ENCODE measurements at regions not wholly inside any gene's neighbourhood (a gene's known extent, or its start where the extent isn't known, plus 50 kb on each side); places are given as distances from the start of the nearest gene placed in this dataset.

DNA sequence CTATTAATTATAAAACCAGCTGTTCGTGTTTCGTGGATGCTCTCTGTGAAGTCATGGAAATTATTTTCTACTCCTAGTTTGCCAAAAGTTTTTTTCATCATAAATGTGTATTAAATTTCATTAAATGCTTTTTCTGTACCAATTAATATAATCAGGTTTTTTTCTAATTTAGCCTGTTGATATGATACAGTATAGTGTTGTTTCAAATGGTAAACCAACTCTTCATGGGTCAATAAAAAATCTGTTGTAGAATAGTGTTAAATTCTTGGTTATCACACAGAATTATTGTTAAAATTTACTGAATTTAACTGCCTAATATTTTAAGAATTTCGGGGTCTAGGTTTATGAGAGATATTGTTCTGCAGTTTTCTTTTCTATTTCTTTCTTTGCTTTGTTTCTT, 505.9 kb upstream of the MANEA start:
- no peak for DNase-seq

DNA sequence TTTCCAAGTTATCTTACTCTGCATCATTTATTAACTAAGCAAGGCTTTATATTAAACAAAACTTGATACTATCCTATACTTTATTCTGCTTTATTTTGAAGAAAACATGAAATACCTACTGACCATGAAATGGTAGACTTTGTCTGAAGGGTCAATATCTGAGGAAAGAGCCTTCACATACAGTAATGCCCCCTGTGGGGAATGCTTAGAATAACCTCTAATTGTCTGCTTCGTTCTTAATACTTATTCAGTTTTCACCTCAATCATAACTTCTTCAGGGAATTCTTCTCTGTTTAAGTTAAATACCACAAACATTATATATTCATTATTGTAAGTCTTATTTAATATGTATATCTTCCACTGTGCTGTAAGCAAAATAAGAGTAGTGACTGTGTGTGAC, 498.9 kb upstream of the MANEA start:
- no peak for DNase-seq

DNA sequence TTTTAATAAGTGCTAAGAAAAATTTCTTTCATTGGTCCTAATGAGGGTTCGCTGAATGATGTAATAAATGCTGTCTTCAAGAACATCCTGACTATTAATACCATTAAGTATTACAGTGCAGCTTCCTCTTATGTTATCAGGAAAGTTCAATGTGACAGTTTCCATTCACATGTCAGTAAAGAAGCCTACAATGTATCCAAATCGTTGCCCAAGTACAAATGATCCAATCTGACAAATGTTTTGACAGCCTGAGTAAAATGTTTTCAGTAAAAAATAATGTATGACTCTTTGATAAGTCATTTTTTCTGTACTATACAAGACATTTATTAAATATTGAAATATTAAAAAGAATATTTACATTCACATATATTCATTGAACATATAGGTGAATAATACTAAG, 496.1 kb upstream of the MANEA start:
- no peak for DNase-seq

DNA sequence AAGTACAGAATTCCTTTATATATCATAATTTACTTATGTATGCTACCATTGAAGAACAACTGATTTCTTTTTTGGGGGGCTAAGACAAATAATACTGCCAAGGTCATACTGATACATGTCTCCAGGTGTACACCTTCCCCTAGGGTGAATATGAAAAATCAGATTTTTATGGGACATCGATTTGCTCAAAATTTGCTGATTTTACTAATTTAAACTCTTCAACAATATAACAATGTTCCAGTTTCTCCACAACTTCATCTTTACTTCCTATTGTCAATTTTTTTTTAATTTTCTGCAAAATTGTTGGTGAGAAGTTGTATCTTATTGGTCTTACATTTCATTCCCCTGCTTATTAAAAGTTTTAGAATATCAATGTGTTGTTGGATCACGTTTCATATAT, 495.4 kb upstream of the MANEA start:
- DNase-seq = no peak

DNA sequence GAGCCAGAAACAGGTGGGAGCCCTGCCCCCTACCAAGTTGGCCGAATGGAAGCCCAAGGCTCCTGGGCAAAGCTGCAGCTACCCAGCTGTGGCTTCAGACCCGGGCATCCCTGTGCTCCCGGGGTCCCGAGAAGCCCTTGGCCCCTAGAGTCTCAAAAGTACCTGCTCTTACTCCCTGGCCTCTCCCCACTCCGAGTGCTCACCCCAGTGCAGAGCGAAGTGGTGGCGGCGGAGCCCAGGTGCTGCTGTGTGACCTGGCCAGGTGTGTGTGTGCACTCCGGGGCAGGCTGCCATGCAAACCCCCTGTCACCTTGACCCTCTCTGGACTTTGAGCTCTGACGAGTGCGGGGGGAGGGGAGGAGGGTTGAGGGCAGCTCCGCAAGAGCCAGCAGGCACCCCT, 493.8 kb upstream of the MANEA start:
- no peak for DNase-seq

DNA sequence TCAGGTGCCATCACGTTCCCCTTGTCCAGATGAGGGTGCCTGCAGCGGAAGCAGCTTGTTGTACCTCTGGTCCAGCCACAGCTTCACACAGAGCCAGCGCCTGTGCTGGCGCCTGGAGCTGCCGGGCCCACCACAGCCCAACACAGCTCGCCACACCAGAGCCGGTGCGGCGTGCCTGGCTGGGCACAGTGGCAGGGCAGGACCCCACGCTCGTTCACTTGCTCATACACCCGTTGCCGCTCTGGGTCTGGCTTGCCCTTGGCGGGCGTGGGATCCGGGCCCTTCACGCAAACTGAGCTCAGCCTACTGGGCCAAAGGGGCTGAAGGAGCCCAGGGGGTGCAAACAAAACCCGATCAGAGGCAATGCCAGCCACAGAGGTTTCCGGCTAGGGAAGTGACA, 492.5 kb upstream of the MANEA start:
- DNase-seq = no peak

DNA sequence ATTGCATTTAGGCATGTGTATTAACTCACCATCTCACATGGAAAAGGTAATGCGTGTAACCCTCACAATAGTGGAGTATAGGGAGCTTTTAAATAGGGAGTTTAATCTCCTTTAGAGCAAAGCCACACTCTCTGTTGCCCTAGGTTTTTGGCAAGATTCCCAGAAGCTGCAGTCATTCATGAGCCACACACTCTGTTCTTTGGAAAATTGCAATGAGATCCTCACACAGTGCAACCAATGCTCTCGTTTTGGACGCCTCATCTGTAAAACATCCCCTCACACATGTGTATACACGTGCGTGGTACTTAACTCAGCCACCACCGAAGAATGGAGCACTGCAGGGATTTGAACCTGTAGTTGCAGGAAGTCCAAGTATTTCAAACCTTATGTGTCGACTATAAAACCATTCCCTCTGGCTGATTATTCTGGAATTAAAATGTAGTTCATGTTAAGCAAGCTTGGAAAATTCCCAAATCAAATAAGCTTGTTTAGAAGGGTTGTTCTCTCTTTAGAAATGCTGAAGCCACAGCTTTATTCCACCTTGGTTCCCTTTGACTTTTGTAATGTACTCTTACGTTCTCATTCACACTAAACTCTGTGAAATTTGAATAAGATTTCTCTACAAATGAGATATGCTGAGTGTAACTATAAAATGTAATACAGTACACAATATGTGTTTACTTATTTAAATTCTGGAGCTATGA, 489.8 kb upstream of the MANEA start:
- DNase-seq = no peak

DNA sequence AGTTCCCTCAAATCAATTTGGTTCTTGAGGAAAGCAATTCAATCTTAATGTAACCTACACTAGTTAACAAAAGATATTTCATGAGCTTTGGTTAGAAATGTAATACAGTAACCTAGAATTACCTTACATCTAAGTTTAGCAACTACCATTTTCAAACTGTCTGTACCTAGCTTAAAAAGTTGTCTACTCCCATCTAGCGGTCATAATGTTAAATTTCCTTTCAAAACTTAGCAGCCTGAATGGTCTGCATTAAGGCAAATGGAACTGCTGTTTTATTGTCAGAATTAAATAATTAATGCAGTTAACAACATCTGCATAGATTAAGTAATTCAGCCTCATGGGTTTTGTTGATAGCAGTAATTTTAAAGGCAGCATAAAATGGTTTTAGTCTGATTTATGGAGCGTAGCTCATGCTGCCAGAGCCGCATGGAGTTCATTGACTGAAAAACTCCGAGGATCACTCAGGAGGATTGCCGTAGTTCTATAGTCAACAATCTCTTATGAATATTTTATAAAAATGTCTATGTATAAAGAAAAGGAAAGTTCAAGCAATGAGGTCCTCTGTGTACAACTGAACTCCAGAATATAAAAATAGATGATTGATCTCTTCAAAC, 485.4 kb upstream of the MANEA start:
- DNase-seq = no peak

DNA sequence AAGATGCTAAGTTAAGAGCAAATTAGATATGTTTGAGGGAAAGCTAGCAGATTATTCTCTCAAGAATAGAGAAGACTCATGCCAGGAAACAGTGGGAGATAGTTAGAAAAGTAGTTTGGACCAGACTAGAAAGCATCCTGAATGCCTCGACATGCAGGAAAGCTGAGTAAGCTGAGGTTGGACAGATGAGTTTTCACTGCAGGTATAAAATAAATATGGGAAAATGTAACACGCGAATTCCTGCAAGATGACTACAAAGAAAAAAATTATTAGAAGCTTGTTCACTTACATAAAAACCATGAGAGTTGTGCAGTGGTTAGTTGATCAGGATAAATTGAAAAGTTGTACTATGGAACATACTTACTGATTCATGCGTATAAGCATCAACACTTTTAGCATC, 484.2 kb upstream of the MANEA start:
- DNase-seq = no peak

DNA sequence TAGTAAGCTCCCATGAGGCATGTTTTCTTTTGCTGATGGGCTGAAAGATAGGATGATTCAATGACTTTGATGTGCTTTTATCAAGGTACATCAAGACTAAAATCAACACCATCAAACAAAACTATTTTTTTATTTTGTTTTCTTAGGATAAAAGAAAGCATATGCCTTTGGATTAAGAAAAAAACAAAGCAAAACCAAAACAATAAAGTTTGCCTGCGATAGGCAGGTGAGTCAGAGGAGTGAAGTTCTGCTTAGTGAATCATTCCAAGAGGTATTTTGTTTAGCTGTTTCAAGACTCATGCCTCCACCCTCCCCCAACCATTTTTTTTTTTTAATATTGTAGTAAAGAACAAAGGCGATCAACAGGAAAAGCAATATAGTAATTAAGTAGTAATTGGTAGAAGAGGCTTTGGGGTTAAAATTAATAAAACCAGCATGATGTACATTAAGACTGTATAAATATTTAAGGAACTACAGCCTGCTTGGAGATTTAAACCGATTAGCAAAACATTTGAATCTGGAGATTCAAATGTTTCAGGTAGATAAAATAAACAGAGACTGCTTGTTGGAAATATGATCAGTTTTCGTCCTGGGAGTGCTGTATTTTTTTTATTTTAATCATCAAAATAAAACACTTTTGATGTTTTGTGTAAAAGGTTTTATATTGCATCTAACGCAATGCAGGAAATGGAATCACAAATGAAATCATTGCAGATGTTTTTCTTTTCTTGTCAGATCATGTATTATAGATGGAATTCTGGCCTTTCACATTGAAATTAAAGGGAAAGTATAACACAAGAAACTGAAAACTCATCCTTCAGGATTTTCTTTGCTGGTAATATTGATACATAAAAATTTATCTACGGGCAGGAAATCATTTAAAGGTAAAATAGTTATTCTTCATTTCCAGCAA, 482.3 kb upstream of the MANEA start:
- DNase-seq = no peak

DNA sequence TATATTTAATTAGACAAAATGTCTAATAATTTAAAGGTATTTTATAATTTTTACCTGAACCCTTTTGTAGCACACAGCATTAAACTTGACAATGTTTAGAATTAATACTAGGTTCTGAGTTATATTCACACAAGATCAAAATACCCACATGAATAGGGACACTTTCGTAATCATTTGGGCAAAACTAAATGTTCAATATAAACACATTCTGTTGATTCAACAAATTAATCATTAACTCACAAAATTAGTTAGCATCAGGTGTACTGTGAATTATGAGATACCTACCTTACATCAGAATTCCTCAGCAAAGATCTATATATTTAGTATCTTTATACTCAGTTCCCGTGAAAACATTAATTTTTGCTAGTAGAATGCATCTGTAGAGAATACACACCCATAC, 481.5 kb upstream of the MANEA start:
- DNase-seq = no peak

DNA sequence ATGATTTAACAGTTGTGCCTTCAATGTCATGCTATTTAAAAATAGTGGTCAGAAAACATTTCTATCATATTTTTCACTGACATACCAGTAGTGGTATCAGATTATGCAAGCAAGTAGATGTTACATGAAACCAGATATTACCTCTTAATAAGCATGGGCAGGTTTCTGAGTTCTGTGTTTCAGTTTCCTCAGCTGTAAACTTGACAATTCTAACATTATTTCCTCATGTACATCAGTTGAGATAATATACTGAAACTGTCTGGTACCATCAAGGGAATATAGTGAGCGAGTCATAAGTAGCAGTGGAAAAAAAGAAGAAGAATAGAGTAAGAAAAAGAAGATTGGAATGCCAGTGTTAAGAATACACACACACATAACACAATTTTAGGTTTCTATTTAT, 477.9 kb upstream of the MANEA start:
- DNase-seq = no peak

DNA sequence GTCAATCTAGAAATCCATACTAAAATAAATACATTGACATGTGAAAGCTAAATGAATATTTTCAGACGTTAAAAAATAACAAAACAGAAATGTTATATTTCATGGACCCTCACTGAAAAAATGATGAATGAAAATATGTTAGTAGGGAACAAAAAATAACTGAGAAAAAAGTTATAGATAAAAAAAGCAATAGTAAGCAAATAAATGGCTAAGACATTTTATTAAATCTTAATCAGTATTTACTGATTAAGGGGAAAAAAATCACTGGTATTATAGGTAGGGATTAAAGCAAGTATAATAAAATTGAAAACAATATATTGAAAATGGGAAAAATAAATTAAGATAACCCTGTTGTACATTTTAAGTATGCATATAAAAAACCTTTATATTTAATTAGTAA, 468.1 kb upstream of the MANEA start:
- DNase-seq = no peak

DNA sequence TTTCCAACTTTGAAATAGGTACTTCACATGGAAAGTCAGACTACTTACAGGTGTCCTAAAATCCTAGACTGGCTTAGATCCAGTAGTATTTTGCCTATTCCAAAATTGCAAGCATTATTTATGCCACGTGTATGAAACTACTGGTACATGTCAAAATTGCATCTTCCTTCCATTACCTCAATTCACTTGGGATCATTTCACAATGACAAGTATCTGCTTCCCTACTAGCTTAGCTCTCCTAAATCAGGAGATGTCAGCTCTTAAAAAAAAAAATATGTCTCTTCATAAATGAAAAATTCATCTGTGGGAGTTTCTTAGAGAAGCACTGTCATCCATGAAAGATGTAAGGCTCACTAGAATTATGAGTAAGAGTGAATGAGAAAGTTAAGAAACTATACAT, 466.6 kb upstream of the MANEA start:
- DNase-seq = no peak

DNA sequence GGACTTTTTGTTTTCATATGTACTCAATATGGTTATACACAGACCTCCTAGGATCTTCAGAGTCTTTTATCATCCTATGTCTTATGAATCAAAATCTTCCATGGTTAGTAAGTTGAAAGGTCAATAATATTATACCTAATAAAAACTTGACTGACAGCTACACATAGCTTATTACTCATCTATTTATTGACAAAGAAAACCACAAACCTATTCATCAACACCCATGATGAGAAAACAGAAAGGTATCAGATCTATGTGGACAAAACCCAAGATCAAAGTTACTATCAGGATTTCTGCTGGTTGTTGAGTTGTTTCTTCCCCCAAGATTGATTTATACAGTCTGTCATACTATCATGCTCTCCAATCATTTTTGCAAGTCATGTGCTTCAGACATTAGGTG, 460.1 kb upstream of the MANEA start:
- DNase-seq = no peak

DNA sequence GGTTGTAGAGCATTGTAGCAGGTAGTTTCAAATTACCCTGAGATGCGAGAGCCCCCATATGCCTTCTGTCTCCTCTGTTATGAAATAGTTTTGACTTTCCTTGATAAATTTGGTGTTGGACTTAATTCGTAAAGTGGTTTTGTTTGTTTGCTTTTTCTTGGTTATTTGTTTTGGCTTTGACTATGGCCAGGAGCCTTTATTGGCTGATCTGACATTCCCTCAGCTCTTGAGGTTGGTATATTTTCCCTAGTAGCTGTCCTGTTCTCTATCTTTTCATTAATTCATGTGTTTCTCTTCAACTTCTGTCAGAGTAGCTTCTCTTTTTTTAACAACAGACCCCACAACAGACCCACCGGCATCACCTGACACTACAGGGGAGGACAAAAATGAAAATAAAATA, 457.4 kb upstream of the MANEA start:
- DNase-seq = no peak

DNA sequence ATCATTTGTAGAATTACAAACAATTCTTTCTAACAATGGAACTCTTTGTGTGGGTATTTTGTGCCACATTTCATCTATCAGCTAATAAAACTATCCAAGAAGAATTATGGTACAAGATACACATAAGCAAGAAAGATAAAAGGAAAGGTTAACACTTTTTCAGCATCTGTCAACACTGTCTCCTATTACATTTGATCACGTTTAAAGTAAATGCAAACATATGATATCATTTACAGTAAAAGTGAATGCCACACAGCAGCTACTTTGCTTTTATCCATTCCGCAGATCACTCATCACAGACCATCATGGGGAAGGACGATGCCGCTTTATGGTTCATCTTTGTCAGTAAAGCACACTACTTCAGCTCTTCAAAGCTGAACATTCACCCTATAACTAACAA, 456.4 kb upstream of the MANEA start:
- no peak for DNase-seq

DNA sequence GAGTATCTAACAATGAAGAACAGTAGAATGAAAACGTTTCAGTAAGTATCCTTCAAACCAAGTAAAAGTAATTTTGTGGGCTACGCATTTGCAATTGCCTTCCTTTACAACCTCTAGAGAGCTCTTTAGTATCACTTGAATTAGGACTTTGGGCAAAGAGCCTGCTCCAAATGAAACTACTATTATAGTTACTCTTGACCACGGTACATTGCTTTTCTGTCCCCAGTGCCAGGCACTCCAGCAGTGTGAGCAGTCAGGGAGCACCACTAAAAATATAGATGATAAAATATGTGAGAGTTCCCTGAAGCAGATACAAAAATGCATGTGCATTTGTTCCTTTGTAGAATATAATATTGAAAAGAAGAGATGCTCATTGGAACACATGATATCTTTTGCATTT, 450.1 kb upstream of the MANEA start:
- no peak for DNase-seq

DNA sequence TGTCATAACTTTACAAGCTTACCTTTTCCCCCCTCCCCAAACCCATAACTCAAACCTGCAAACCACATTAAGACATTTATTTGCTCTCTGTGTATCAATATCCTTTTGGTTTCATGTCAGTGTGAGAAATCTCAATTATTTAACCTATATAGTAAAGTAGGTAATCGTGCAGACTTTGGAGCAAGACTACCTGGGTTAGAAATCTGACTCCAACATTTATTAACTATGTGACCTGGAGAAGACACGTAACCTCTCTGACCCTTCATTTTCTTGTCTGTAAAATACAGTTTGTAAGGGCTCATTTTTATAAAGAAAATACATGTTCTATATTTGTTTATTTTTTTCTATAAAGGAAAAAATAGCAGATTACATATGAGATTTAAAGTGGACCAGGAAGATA, 448.9 kb upstream of the MANEA start:
- no peak for DNase-seq

DNA sequence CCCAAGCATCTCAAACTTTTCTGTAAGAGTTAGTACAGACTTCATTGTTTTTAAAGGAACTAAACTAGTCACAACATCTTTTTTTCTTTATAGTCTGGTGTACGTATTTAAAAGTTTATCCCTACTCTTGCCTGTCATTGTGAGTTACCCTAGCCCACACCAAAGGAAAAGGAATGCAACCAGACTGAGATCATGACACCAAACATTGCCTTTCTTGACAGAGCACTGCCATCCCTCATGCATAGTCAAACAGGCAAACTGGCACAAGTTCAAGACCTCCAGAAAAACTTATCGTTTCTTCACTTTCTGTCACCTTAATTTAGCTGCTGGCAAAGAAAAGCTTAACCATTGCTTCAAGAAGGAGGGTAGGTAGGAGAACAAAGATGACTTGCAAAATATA, 448.4 kb upstream of the MANEA start:
- no peak for DNase-seq

DNA sequence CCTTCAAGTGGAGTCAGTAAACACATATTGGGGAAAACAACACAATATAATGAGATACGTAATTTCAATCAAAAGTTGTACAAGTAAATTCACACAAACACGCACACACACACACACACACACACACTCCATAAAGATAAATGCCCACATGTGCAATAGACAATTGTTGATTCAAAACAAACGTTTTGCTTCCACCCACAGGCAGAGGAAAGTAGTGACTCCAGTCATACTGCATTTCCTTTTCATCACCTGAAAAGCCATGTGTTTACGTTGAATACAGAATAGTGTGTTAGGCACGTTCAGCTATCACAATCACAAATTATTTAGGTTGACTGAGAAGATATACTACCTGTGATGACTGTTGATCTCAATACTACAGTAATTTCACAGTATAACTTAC, 443.8 kb upstream of the MANEA start:
- DNase-seq = no peak

DNA sequence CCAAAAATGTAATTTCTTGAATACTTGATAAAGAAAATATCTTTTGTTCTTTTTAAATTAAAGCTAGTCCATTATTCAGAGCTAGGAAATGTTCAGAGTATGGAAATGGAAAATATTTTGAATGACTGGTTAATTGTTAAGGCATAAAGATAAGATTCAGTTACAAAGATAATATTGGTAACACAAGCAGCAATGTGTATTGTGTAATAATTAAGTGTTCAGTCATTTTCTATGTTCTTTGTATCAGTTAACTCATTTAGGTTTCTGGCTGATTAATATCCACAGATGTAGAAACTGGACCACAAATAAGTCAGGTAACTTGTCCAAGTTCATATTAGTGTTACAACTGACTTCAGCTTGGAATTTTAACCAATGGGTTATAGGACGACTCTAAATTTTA, 442.2 kb upstream of the MANEA start:
- no peak for DNase-seq

DNA sequence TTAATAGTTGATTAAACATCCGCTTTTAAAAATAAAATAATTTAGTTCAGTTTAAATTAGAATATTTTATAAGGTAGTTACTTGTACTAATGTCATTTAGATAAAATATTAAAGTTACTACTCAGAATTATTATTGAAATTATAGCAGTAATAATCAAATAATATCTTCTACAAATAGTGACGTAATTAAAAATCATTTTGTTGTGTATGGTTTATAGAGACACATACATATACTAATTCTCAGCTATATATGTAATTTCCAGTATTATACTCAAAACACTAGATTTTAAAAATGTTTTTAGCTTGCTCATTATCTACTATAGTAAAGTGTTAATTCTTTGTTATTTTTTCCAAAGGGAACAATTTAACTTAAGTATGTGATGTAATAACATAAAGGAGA, 435.2 kb upstream of the MANEA start:
- DNase-seq = no peak

DNA sequence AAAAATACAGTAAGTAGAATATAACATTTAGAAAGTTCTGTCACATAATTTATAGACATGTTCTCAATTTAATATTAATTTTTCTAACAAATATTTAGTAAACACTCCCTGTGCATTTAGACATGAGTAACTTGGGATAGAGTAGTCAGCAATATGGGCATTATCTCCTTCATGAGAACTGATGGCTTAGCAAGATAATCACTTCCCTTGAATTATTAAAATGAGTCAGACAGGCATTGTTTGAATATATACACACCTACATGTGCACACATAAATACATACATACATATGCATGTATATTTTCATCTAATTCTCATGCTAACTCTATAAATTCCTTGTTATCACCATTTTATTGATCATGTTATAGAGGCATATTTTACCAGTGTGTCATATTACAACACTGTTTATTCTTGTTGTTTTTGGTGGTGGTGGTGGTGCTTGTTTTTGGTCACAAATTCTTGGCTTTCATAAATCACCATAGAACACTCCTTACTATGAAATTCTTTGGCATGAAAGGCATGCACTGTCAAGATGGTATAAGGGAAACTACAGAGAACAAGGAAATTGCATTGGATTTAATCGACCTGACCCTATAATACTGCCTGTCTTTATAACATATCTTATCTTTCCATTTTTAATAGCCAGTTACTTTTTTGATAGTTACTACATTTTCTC, 434.5 kb upstream of the MANEA start:
- no peak for DNase-seq

All from activated T-cell treated with anti-CD3 and anti-CD28 coated beads, Interleukin-2, amount 50 U/mL, for 1 hour (primary cell).